Endothelial cell of umbilical vein (primary cell): ENCODE measurements at regions not wholly inside any gene's neighbourhood (a gene's known extent, or its start where the extent isn't known, plus 50 kb on each side); places are given as distances from the start of the nearest gene placed in this dataset.

Experiments used
- BruUV-seq: library from RNA; stranded (reverse); fragments of 400-500 nt; replicated peaks from 2 replicates; lab custom pipeline; 2021; lab: Mats Ljungman, UMichigan
- CTCF ChIA-PET: fragments of 300-600, 350-600 bp; sonication (Branson Sonifier 250); formaldehyde crosslinking; loops from one replicate; lab custom pipeline; 2021; ENCODE audit warnings: antibody characterized with exemption, inconsistent platforms; lab: Charles Lee
- POLR2A ChIA-PET: fragments of 300-600, 350-600 bp; sonication (Branson Sonifier 250); formaldehyde crosslinking; loops from one replicate; lab custom pipeline; 2021; ENCODE audit warnings: antibody characterized with exemption, inconsistent platforms; lab: Charles Lee
- DNase-seq: peaks from one replicate; pipeline ENCODE4 v3.0.0-alpha.2; 2011; ENCODE audit warnings: low read depth, low spot score
- FAIRE-seq: peaks from 2 replicates; lab custom pipeline; 2011; peaks lifted over from hg19 to GRCh38; lab: Jason Lieb, UNC
- H2AFZ ChIP-seq: 2 replicates; pipeline ENCODE4 v1.6.0; 2012; ENCODE audit warnings: low read depth, low read length, control low read depth, inconsistent platforms
- H3K27ac ChIP-seq: 2 replicates; pipeline ENCODE4 v1.5.1; 2011; ENCODE audit warnings: low read depth, mild to moderate bottlenecking, control low read depth, low read length, moderate library complexity; ENCODE audit not compliant: insufficient read depth
- H3K27me3 ChIP-seq, 2 experiments: 2 replicates each; pipeline versions ENCODE4 v1.6.0 to v1.6.1; 2011; ENCODE audit warnings: low read length in 2 of 2, mixed read lengths in 1 of 2; ENCODE audit not compliant: control insufficient read depth in 2 of 2, insufficient read depth in 2 of 2
- H3K36me3 ChIP-seq, 2 experiments: 2 replicates in 1 of 2; 3 replicates in 1 of 2; pipeline ENCODE4 v1.5.1; 2011; ENCODE audit warnings: low read length in 2 of 2, mild to moderate bottlenecking in 1 of 2, moderate library complexity in 1 of 2; ENCODE audit not compliant: control insufficient read depth in 2 of 2, insufficient read depth in 2 of 2; ENCODE audit errors: extremely low read depth in 1 of 2
- H3K4me1 ChIP-seq: 3 replicates; pipeline ENCODE4 v1.5.1; 2011; ENCODE audit warnings: mild to moderate bottlenecking, low read length; ENCODE audit not compliant: control insufficient read depth, insufficient read depth; ENCODE audit errors: extremely low read depth
- H3K4me2 ChIP-seq: 2 replicates; pipeline ENCODE4 v1.6.1; 2011; ENCODE audit warnings: low read length, control low read depth, mixed read lengths; ENCODE audit not compliant: insufficient read depth
- H3K4me3 ChIP-seq, 3 experiments: fragments of 200-600 bp in 1 of 3; sonication (generic), shearing (Covaris generic) in 1 of 3; replicated peaks in 1 of 3; 2 replicates each; pipeline ENCODE4 v1.5.1; 2011 to 2016; ENCODE audit warnings: control low read depth in 3 of 3, low read length in 3 of 3, mild to moderate bottlenecking in 2 of 3, inconsistent platforms in 1 of 3, low read depth in 1 of 3, moderate library complexity in 1 of 3; ENCODE audit not compliant: insufficient read depth in 1 of 3
- H3K79me2 ChIP-seq: 2 replicates; pipeline ENCODE4 v1.6.0; 2012; ENCODE audit warnings: low read length, inconsistent platforms; ENCODE audit not compliant: control insufficient read depth, insufficient read depth
- H3K9ac ChIP-seq: replicated peaks from 2 replicates; pipeline ENCODE3; 2011; ENCODE audit warnings: low read length, control low read depth; ENCODE audit not compliant: insufficient read depth; ENCODE audit errors: extremely low read depth
- H3K9me1 ChIP-seq: replicated peaks from 3 replicates; pipeline ENCODE4 v1.6.0; 2011; ENCODE audit warnings: mild to moderate bottlenecking, low read length; ENCODE audit not compliant: control insufficient read depth, insufficient read depth; ENCODE audit errors: extremely low read depth
- H3K9me3 ChIP-seq: replicated peaks from 2 replicates; pipeline ENCODE4 v1.5.1; 2012; ENCODE audit warnings: low read length, inconsistent platforms; ENCODE audit not compliant: control insufficient read depth, insufficient read depth
- H4K20me1 ChIP-seq: replicated peaks from 2 replicates; pipeline ENCODE3; 2011; ENCODE audit warnings: mild to moderate bottlenecking, low read length; ENCODE audit not compliant: control insufficient read depth, insufficient read depth; ENCODE audit errors: extremely low read depth
- CTCF ChIP-seq, 2 donors: IDR thresholded peaks; 1 replicate in 1 of 2; 2 replicates in 1 of 2; pipeline ENCODE4 v1.5.1; 2011; ENCODE audit warnings: low read length in 2 of 2, mild to moderate bottlenecking in 2 of 2, moderate library complexity in 2 of 2, control low read depth in 1 of 2, inconsistent platforms in 1 of 2, low read depth in 1 of 2; ENCODE audit not compliant: insufficient read depth in 1 of 2; ENCODE audit errors: extremely low read depth in 1 of 2
- EZH2 ChIP-seq: IDR thresholded peaks from 2 replicates; pipeline ENCODE4 v1.6.1; 2012; ENCODE audit warnings: borderline replicate concordance, low read depth, mild to moderate bottlenecking, moderate library complexity, low read length, inconsistent platforms; ENCODE audit not compliant: severe bottlenecking
- JUN ChIP-seq: IDR thresholded peaks from 2 replicates; pipeline ENCODE4 v1.6.1; 2011; ENCODE audit warnings: borderline replicate concordance, low read depth; ENCODE audit not compliant: insufficient read length, insufficient read depth
- MAX ChIP-seq: IDR thresholded peaks from 2 replicates; pipeline ENCODE4 v1.6.1; 2011; ENCODE audit not compliant: insufficient read depth, insufficient read length
- MYC ChIP-seq: IDR thresholded peaks from one replicate; pipeline ENCODE4 v1.6.1; 2011; ENCODE audit warnings: mild to moderate bottlenecking, low read depth, low read length
- POLR2AphosphoS5 ChIP-seq: IDR thresholded peaks from 2 replicates; pipeline ENCODE4 v1.6.1; 2012; ENCODE audit warnings: low read depth, mild to moderate bottlenecking, control low read depth, low read length, moderate library complexity; ENCODE audit not compliant: insufficient read depth
- dilution Hi-C: fragments of 300-500 bp; cut with MboI; formaldehyde crosslinking; loops from one replicate; pipeline ENCODE4 v1.15.0; 2019; ENCODE audit warnings: low sequenced_read_pairs; ENCODE audit not compliant: extremely low pct_ligation_motif_present
- intact Hi-C: fragments of 100-400 bp; cut with micrococcal nuclease; formaldehyde crosslinking; loops from one replicate; pipeline ENCODE4 v1.10.0; 2022

GRCh38 chr13:38520041-38520440 lies 166.8 kb upstream of the FREM2 start:
- Histone ChIP-seq H3K27ac (no peak overlapping the region), H3K27me3 (peaks cover 0 to 4% of the 10 kb centered on the region in 2 experiments), H3K4me3 (no peak overlapping the region), H3K4me1 (no peaks in the 10 kb centered on the region), H3K9ac (no peak overlapping the region), H3K4me2 (no peak overlapping the region), H3K9me3 (no peaks in the 10 kb centered on the region), H4K20me1 (no peaks in the 10 kb centered on the region), H3K36me3 (no peaks in the 10 kb centered on the region), H3K79me2 (no peaks in the 10 kb centered on the region), H2AFZ (no peak overlapping the region), H3K9me1 (no peaks in the 10 kb centered on the region)
- FAIRE-seq (no peak), DNase-seq (no peak)
- intact Hi-C loops, result loop anchor here (10.0 kb wide), 1 partner anchor 435 kb away; no protein-coding TSS in a partner anchor
- TF ChIP-seq JUN (no peak), CTCF (IDR thresholded peaks at IDR 0.05; ENCODE audit: extremely low read depth in 1 of 2, insufficient read depth in 1 of 2, low read depth in 1 of 2, low read length in 2 of 2) (no peak), MAX (no peak)
- dilution Hi-C loops, result no loop called here
- POLR2A ChIA-PET, result no interaction called here
- CTCF ChIA-PET, result no interaction called here
- BruUV-seq, result no TSS peak

- intact Hi-C loops, result loop anchor here (10.0 kb wide), 1 partner anchor 428 kb away; no protein-coding TSS in a partner anchor
- CTCF ChIA-PET, result interaction anchor here (0.9 kb wide), 1 partner anchor 10 kb away, joined by 3 read pairs; no protein-coding TSS in a partner anchor
- H3K9me1 ChIP-seq, result no peaks in the 10 kb centered on the region
- H3K4me2 ChIP-seq, result no peak overlapping the region
- no peaks in the 10 kb centered on the region for H3K4me1 ChIP-seq
- POLR2A ChIA-PET, result no interaction called here
- no peaks in the 10 kb centered on the region for H3K79me2 ChIP-seq
- no peaks in the 10 kb centered on the region for H4K20me1 ChIP-seq
- H3K36me3 ChIP-seq, result no peaks in the 10 kb centered on the region
- FAIRE-seq (no peak), DNase-seq (no peak)
- BruUV-seq, result no TSS peak
- H3K9me3 ChIP-seq, result no peaks in the 10 kb centered on the region
- H3K27me3 ChIP-seq, result peaks cover 0 to 2% of the 10 kb centered on the region in 2 experiments
- TF ChIP-seq POLR2AphosphoS5, result no peak
- no peak for TF ChIP-seq MYC
- no peak for TF ChIP-seq MAX
- TF ChIP-seq EZH2, result no peak
- dilution Hi-C loops, result no loop called here
- no peak overlapping the region for H3K4me3 ChIP-seq
- H3K27ac ChIP-seq, result no peak overlapping the region
- H2AFZ ChIP-seq, result no peak overlapping the region
- no peak overlapping the region for H3K9ac ChIP-seq
Observed at GRCh38 chr13:38527140-38527539, 159.7 kb upstream of the FREM2 start.
